Effector CD4-positive, alpha-beta T cell (primary cell): ENCODE measurements at regions not wholly inside any gene's neighbourhood (a gene's known extent, or its start where the extent isn't known, plus 50 kb on each side); places are given as distances from the start of the nearest gene placed in this dataset.
"Not testable (repeated sequence)": the region's sequence is repeated elsewhere in the genome, so short reads cannot be mapped to it uniquely, and the experiment has no call there.

Experiments used
- DNase-seq: peaks from one replicate; pipeline ENCODE4 v3.0.0-alpha.2; 2020

GRCh38 chr13:27327633-27328032 lies 57.0 kb downstream of the RASL11A start:
- no peak for DNase-seq

- DNase-seq, result no peak
Observed at GRCh38 chr13:27329210-27329609, 58.6 kb downstream of the RASL11A start.

DNA sequence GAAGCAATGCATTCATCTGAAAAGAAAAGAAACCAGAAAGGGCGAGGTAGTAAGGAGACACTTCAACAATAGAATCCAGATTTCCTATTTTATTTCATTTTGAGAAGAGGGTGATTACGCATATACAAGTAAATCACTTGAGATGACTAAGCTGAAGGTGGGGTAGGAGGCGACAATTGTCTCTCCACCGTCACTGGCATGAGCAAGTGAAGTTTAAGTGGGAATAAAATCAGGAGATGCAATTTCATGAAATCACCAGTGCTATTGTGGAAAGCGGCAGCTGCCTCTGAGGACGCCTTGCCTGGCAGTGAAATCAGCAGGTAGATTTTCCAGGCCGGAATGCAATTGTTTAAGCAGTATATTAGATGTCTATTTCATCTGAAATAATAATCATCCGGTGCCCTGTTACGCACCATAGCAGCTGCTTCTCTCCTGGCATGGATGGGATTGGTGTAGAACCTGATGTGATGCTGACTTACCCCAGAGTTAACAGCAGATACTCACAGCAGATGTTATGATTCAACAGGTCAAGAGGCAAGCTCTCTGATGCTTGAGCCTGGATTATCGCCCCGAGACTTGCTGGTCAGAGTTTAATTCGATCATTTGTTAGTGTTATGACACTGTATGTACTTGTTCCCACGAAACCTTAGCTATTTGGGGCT lies 64.3 kb downstream of the RASL11A start:
- DNase-seq, result no peak

DNA sequence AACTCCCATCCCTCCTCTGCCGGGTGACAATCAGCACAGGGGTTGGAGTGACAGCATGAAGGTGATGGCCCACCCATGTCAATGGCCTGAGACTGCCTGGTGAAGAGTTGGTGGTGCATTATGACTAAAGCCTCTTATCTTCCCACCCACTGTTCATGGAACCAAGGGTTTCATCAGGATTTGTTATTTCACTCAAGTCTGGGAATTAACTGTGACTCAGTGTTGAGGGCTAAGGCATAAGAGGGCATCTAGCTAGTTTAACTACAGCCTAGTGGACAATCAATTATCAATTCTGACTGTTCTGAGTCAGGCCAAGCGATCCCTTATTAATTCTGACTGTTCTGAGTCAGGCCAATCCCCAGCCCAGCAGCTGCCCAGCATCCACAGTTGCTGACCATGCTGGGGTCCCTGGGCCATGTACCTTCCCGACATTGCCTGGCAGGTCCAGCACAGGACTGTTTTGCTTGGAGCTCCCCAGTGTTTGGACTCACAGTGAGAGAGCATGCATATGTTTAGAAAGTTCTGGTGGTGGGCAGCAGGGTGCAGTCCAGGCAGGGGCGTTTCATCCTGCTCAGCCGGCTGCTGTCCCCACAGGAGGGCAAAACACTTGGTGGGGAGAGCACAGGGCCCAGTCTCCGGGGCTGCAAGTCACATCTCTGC lies 65.5 kb downstream of the RASL11A start:
- no peak for DNase-seq

- DNase-seq, result no peak
Observed at GRCh38 chr13:27338207-27338606, 67.6 kb downstream of the RASL11A start.

- no peak for DNase-seq
Observed at GRCh38 chr13:27338816-27339215, 68.2 kb downstream of the RASL11A start.

GRCh38 chr13:27339299-27339698 lies 68.7 kb downstream of the RASL11A start:
- DNase-seq, result peak; percentile 8

DNA sequence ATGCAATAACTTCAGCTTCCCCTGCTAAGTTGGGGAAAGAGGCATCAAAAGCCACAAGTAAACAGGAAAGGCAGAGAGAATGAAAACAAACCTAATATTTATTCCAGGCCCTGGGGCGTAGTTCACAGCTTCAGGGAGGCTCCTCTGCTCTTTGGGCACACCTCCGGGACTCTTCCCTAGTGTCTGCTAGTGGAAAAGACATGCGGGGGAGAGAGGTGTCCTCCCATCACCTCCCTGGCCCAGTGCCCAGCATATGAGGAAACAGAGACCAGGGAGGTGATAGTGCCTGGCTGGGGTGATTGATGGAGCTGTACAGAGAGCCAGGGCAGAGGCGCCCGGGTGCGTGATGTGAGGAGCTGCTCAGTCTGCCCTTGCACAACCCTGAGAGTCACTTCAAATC lies 71.0 kb downstream of the RASL11A start:
- no peak for DNase-seq

DNA sequence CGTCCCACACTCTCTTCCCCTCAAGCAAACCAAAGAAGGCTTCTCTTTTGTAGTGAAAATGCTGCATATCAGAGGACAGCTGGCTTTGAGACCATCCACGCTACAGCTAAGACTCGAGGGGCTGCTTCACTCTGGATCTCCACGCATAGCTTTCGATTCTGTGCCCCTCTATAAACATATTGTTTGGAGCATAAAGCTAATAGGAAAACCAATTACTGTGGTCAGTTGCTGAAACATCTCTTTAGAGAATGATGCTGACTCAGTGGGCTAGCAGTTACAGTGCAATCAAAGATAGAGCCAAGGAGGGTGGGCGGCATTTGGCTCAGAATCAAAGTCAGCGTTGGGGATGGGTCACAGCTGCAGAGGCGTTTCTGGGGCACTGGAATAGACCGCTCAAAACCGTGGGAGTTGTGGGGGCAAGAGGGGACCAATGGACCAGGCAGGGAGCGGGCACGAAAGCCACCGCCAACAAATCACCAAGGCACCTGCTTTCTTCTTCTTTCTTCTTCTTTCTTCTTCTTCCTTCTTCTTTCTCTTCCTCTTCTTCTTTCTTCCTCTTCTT lies 76.7 kb downstream of the RASL11A start:
- DNase-seq, result no peak

- no peak for DNase-seq
Observed at GRCh38 chr13:27348461-27348860, 76.0 kb upstream of the GTF3A start.

DNA sequence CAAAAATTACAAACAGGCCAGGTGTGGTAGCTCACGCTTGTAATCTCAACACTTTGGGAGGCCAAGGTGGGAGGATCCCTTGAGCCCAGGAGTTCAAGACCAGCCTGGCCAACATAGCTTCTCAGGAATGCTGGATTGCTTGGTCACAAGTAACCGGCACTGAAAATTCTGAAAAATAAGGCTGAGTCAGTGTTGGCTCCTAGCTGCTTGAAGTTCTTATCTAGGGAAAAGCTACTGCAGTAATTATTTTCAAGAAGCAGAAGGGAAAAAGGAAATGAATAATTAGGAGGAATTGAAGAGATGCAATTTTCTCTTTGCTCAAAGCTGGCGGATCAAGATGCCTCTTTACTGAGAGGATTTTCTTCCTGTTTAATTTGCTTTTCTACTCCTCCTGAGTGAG lies 75.0 kb upstream of the GTF3A start:
- no peak for DNase-seq

GRCh38 chr13:27350825-27351224 lies 73.6 kb upstream of the GTF3A start:
- DNase-seq, result not testable (repeated sequence)

GRCh38 chr13:27352698-27353097 lies 71.7 kb upstream of the GTF3A start:
- no peak for DNase-seq

DNA sequence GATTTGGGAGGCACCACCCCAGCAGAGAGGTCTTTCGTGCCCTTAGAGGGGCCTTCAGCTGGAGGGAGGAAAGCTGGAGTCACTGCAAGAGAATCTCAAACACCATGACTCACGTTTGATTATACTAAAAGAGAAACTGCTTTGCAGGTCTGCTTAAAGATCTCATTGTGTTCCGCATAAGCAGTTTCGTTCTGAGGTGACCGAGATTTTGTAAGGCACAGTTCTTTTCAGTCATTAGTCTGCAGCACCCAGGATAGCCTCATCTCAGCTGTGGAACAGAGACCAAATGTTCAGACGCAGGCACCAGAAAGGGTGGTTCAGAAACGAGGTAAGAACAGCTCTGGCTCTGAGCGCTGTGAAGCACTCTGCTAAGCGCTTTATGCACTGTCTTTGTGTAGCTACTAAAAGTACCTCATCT lies 71.2 kb upstream of the GTF3A start:
- DNase-seq, result no peak

DNA sequence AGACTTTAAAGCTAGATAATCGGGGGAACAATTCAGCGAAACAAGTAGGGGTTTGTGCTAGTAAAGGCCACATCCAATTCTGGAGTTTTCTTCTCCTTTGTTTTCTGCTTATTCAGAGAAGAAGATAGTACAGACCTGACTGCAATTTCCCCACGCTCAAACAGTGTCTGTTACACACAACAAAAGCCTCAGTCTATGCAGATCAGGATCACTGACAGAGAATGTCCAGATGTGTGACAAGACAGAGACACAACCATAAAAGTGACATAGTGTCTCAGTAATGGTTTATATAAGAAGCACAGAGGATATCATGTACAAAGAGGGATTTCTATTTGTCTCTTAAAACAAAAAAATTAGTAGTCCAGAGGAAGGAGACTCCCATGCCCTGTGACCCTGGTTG lies 70.7 kb upstream of the GTF3A start:
- DNase-seq, result no peak

DNA sequence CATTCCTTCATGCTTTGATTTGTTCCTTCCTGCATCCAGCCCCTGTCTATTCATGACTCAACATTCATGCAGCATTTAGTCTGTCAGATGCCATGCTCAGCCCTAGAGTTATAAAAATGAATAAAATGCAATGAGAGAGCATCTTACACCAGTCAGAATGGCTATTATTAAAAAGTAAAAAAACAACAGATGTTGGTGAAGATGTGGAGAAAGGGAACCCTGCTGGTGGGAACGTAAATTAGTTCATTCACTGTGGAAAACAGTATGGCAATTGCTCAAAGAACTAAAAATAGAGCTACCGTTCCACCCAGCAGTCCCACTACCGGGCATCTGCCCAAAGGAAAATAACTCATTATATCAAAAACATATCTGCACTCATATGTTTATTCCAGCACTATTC lies 70.0 kb upstream of the GTF3A start:
- DNase-seq, result no peak

DNA sequence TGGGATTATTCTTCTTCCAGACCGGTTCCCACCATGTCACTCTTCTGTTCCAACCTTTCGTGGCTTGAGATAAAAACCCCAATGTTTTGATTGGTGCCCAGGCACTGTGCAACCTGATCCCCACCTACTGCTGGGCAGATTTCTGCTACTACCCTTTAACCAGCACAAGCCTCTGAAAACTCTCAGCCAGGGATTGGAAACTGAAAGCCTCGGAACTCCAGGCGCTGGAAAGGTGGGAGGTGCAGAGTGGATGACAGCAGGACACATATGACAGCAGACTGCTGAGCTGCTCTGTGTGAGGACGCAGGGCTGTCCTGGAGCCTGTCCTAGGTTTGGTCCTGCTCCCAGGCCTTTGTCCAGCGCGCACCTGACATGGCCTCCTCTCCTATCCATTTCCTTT lies 68.5 kb upstream of the GTF3A start:
- no peak for DNase-seq

- DNase-seq, result no peak
Observed at GRCh38 chr13:27358420-27358819, 66.0 kb upstream of the GTF3A start.

- DNase-seq, result peak; percentile 62
Observed at GRCh38 chr13:27359199-27359821, 65.1 kb upstream of the GTF3A start.

- no peak for DNase-seq
Observed at GRCh38 chr13:27360562-27360961, 63.9 kb upstream of the GTF3A start.

- DNase-seq, result peak; percentile 67
Observed at GRCh38 chr13:27362064-27362751, 62.2 kb upstream of the GTF3A start.

GRCh38 chr13:27363637-27364036 lies 60.8 kb upstream of the GTF3A start:
- not testable (repeated sequence) for DNase-seq

- no peak for DNase-seq
Observed at GRCh38 chr13:27367570-27367969, 56.8 kb upstream of the GTF3A start.
